CD8-positive, alpha-beta memory T cell (primary cell): ENCODE measurements at regions not wholly inside any gene's neighbourhood (a gene's known extent, or its start where the extent isn't known, plus 50 kb on each side); places are given as distances from the start of the nearest gene placed in this dataset.
"Not testable (repeated sequence)": the region's sequence is repeated elsewhere in the genome, so short reads cannot be mapped to it uniquely, and the experiment has no call there.

Source experiments
- CTCF ChIA-PET: fragments of 350-600 bp; sonication (Branson Sonifier 250); formaldehyde crosslinking; loops from one replicate; lab custom pipeline; 2021; ENCODE audit warnings: antibody characterized with exemption; lab: Charles Lee
- POLR2A ChIA-PET: fragments of 350-600 bp; sonication (Branson Sonifier 250); formaldehyde crosslinking; loops from one replicate; lab custom pipeline; 2021; ENCODE audit warnings: antibody characterized with exemption; lab: Charles Lee
- DNase-seq, 5 donors: peaks; one replicate each; pipeline versions ENCODE4 v3.0.0 to v3.0.0-alpha.2; 2020 to 2022; ENCODE audit warnings: mixed read lengths in 1 of 5
- H3K27ac ChIP-seq: one replicate; pipeline ENCODE4 v1.7.0; 2013; ENCODE audit warnings: low read depth, mild to moderate bottlenecking, low read length, moderate library complexity
- H3K27me3 ChIP-seq: 2 replicates; pipeline ENCODE4 v1.7.0; 2013; ENCODE audit warnings: low read length, mild to moderate bottlenecking; ENCODE audit not compliant: insufficient read depth, poor library complexity, severe bottlenecking
- H3K36me3 ChIP-seq: 2 replicates; pipeline ENCODE4 v1.7.0; 2013; ENCODE audit warnings: mild to moderate bottlenecking, low read length, moderate library complexity; ENCODE audit not compliant: insufficient read depth
- H3K4me1 ChIP-seq: 2 replicates; pipeline ENCODE4 v1.7.0; 2013; ENCODE audit warnings: mild to moderate bottlenecking, low read length, moderate library complexity; ENCODE audit not compliant: insufficient read depth
- H3K4me3 ChIP-seq: 2 replicates; pipeline ENCODE4 v1.7.0; 2013; ENCODE audit warnings: mild to moderate bottlenecking, low read length
- H3K9me3 ChIP-seq: 2 replicates; pipeline ENCODE4 v1.7.0; 2013; ENCODE audit warnings: mild to moderate bottlenecking, low read length
- H3K27ac Mint-ChIP-seq, 8 donors: one replicate each; pipeline ENCODE4 v1.8.0; 2020 to 2021; ENCODE audit warnings: mixed read lengths in 8 of 8, mild to moderate bottlenecking in 6 of 8, inconsistent platforms in 3 of 8, moderate library complexity in 3 of 8
- H3K27me3 Mint-ChIP-seq, 2 donors: one replicate each; pipeline ENCODE4 v1.8.0; 2020 to 2021; ENCODE audit warnings: mixed read lengths in 2 of 2, mild to moderate bottlenecking in 1 of 2, moderate library complexity in 1 of 2
- H3K36me3 Mint-ChIP-seq, 3 donors: one replicate each; pipeline ENCODE4 v1.8.0; 2020 to 2021; ENCODE audit warnings: mixed read lengths in 3 of 3, inconsistent platforms in 1 of 3, mild to moderate bottlenecking in 1 of 3
- H3K4me1 Mint-ChIP-seq, 3 donors: one replicate each; pipeline ENCODE4 v1.8.0; 2020 to 2021; ENCODE audit warnings: mixed read lengths in 3 of 3, inconsistent platforms in 1 of 3, mild to moderate bottlenecking in 1 of 3
- H3K4me3 Mint-ChIP-seq, 7 donors: one replicate each; pipeline ENCODE4 v1.8.0; 2020 to 2021; ENCODE audit warnings: mixed read lengths in 7 of 7, mild to moderate bottlenecking in 6 of 7, moderate library complexity in 4 of 7, inconsistent platforms in 2 of 7
- H3K9me3 Mint-ChIP-seq, 5 donors: one replicate each; pipeline ENCODE4 v1.8.0; 2020 to 2022; ENCODE audit warnings: mixed read lengths in 5 of 5, mild to moderate bottlenecking in 3 of 5, moderate library complexity in 2 of 5, inconsistent platforms in 1 of 5

DNA sequence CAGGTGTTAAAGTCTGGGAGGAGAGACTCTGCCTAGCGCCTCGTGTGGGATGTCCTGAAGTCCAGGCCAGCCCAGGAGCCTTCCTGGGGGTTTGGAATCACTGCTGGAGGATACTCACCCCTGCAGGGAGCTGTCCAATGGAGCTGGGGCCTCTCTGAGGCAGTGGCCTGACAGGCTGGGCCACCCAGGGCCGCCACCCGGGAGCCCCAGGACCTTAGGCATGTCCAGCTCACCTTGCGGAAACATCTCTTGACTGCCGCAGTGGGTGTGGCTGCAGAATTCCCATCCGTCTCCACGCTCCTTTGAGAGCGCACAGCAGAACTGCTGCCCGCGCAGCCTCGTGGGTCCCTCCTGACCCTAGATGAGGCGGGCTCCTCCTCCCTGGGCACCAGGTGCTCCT is 214.0 kb upstream of the SGCG start:
- H3K4me1 Mint-ChIP-seq, CTCF ChIA-PET, H3K36me3 Mint-ChIP-seq, POLR2A ChIA-PET, H3K36me3 ChIP-seq, H3K27me3 Mint-ChIP-seq, H3K9me3 Mint-ChIP-seq, H3K4me3 Mint-ChIP-seq, H3K27ac ChIP-seq, H3K27ac Mint-ChIP-seq, H3K4me1 ChIP-seq, DNase-seq, H3K27me3 ChIP-seq, H3K4me3 ChIP-seq, H3K9me3 ChIP-seq: not testable (repeated sequence)

DNA sequence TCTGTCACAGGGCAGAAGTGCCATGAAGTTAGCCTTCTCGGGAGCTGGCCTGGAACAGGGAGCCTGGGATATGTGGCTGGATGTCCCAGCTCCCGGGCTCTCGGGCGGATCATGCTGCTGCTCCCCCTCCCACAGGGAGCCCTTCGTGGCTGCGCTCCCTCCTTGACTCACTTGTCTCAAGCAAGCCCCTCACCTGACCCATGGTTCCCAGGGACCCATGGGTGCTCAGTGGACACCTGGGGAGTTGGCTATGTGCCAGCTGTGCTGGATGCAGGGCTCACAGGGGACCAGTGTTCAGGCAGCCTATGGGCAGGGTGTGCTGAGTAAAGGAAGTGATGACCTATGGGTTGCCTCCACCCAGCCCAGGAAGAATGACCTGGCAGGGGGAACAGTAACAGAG is 213.1 kb upstream of the SGCG start:
- CTCF ChIA-PET = no interaction called here
- Mint-ChIP-seq H3K4me3 (no peak overlapping the region), H3K36me3 (no peaks in the 10 kb centered on the region), H3K27ac (peak overlapping the region in 1 of 8 donors; percentile 85), H3K4me1 (no peaks in the 10 kb centered on the region), H3K9me3 (no peaks in the 10 kb centered on the region), H3K27me3 (peaks cover 0 to 2% of the 10 kb centered on the region in 2 donors)
- no peak overlapping the region for H3K4me3 ChIP-seq
- H3K36me3 ChIP-seq = no peaks in the 10 kb centered on the region
- no peaks in the 10 kb centered on the region for H3K4me1 ChIP-seq
- H3K27ac ChIP-seq = no peak overlapping the region
- POLR2A ChIA-PET = no interaction called here
- DNase-seq = no peak
- H3K27me3 ChIP-seq = no peaks in the 10 kb centered on the region
- H3K9me3 ChIP-seq = no peaks in the 10 kb centered on the region

DNA sequence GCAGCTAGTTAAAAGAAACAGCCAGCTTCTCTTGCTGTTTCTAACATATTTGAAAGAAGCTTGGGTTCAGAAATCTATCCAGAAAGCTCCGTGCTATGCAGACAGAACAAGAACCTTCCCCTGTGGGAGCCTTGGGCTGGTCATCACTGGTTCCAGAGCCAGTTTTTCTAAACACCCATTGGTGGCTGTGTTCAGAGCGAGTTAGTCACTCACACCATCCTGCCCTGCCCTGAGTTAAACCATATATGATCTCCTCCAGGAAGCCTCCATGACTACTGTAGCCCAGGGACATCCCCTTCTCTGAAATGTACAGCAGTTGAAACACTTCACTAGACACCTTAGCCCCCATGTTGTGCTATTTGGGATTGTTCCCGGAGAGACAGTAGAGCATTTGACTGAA is 200.8 kb upstream of the SGCG start:
- H3K9me3 ChIP-seq = no peaks in the 10 kb centered on the region
- Mint-ChIP-seq H3K27ac (no peak overlapping the region), H3K27me3 (peaks cover 0 to 6% of the 10 kb centered on the region in 2 donors), H3K9me3 (peaks cover 9 to 16% (median 11%) of the 10 kb centered on the region in 5 donors), H3K36me3 (no peaks in the 10 kb centered on the region), H3K4me3 (no peak overlapping the region), H3K4me1 (no peaks in the 10 kb centered on the region)
- H3K27me3 ChIP-seq = no peaks in the 10 kb centered on the region
- no peaks in the 10 kb centered on the region for H3K36me3 ChIP-seq
- ChIA-PET CTCF (no interaction called here), POLR2A (no interaction called here)
- no peak overlapping the region for H3K4me3 ChIP-seq
- H3K27ac ChIP-seq = no peak overlapping the region
- H3K4me1 ChIP-seq = no peaks in the 10 kb centered on the region
- no peak for DNase-seq

GRCh38 chr13:22980936-22981335 is 199.8 kb upstream of the SGCG start:
- H3K27ac ChIP-seq = no peak overlapping the region
- Mint-ChIP-seq H3K36me3 (no peaks in the 10 kb centered on the region), H3K4me3 (no peak overlapping the region), H3K4me1 (no peaks in the 10 kb centered on the region), H3K27ac (no peak overlapping the region), H3K27me3 (peaks cover 0 to 6% of the 10 kb centered on the region in 2 donors), H3K9me3 (peaks cover 12 to 16% (median 14%) of the 10 kb centered on the region in 5 donors)
- no peak for DNase-seq
- H3K36me3 ChIP-seq = no peaks in the 10 kb centered on the region
- H3K4me1 ChIP-seq = no peaks in the 10 kb centered on the region
- POLR2A ChIA-PET = no interaction called here
- no peaks in the 10 kb centered on the region for H3K27me3 ChIP-seq
- H3K4me3 ChIP-seq = no peak overlapping the region
- H3K9me3 ChIP-seq = no peaks in the 10 kb centered on the region
- CTCF ChIA-PET = no interaction called here

DNA sequence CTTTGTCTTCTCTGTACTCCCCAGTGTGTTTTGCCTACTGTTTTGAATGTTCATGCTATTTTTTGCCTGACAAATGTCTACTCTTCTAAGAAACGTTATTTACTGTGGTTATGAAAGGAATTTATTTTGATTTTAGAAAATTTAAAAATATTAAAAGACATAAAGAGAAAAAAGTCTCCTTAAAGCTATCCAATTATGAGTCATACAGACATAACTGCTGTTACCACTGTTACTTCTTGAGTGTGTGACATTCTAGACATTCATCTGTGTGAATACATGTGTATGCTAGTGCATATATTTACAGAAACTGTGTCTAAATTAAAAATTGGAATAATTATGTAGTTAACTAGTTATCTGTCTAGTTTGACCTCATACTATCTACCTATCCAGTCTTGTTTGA is 187.6 kb upstream of the SGCG start:
- DNase-seq = no peak
- ChIA-PET CTCF (no interaction called here), POLR2A (no interaction called here)
- Mint-ChIP-seq H3K27ac (no peak overlapping the region), H3K27me3 (no peaks in the 10 kb centered on the region), H3K9me3 (peaks cover 0 to 2% (median 0%) of the 10 kb centered on the region in 5 donors), H3K4me3 (no peak overlapping the region), H3K4me1 (no peaks in the 10 kb centered on the region), H3K36me3 (no peaks in the 10 kb centered on the region)
- Histone ChIP-seq H3K27ac (no peak overlapping the region), H3K27me3 (no peaks in the 10 kb centered on the region), H3K4me1 (no peaks in the 10 kb centered on the region), H3K9me3 (no peaks in the 10 kb centered on the region), H3K36me3 (no peaks in the 10 kb centered on the region), H3K4me3 (no peak overlapping the region)

DNA sequence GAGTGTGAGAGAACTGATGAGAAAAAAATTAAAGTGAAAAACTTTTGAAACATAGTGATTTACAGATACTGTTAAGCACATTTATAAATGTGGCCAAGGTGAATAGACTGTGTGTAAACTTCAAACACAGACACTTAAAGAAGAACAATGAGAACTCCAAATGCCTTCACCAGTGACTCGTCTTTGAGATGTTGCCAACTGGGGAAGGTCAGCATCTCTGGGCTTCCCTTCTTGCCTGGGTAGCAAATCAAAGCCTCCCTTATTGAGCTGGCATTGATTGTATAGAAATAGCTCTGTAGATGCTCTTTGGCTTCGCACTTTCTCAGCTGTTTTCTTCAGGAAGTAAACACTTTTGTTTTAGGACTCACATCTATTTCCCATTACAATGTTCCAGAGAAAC is 177.3 kb upstream of the SGCG start:
- Histone ChIP-seq H3K4me3 (no peak overlapping the region), H3K27ac (no peak overlapping the region), H3K4me1 (no peaks in the 10 kb centered on the region), H3K36me3 (no peaks in the 10 kb centered on the region), H3K9me3 (no peaks in the 10 kb centered on the region), H3K27me3 (no peaks in the 10 kb centered on the region)
- no peak overlapping the region for H3K4me3 Mint-ChIP-seq
- H3K27ac Mint-ChIP-seq = no peak overlapping the region
- no peaks in the 10 kb centered on the region for H3K36me3 Mint-ChIP-seq
- peaks cover 0 to 10% (median 2%) of the 10 kb centered on the region in 5 donors for H3K9me3 Mint-ChIP-seq
- H3K27me3 Mint-ChIP-seq = peaks cover 2 to 9% of the 10 kb centered on the region in 2 donors
- no peaks in the 10 kb centered on the region for H3K4me1 Mint-ChIP-seq
- POLR2A ChIA-PET = no interaction called here
- CTCF ChIA-PET = no interaction called here
- DNase-seq = no peak

DNA sequence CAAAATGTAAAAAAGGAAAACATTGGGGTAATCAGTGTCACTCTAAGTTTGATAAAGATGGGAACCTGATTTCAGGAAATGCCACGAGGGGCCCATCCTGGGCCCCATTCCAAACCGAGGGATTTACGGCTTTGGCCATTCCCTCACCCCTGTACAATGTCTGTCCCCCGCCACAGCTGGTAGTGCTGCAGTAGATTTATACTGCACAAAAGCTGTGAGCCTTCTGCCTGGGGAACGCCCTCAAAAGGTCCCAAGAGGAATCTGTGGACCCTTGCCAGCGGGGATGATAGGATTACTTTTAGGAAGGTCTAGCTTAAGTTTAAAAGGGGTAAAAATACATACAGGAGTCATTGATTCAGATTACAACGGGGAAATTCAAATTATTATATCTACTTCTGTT is 173.4 kb upstream of the SGCG start:
- POLR2A ChIA-PET = no interaction called here
- Histone ChIP-seq H3K27me3 (no peaks in the 10 kb centered on the region), H3K9me3 (no peaks in the 10 kb centered on the region), H3K36me3 (no peaks in the 10 kb centered on the region), H3K4me1 (no peaks in the 10 kb centered on the region), H3K4me3 (no peak overlapping the region), H3K27ac (no peak overlapping the region)
- no peaks in the 10 kb centered on the region for H3K4me1 Mint-ChIP-seq
- no peak overlapping the region for H3K27ac Mint-ChIP-seq
- no peak overlapping the region for H3K4me3 Mint-ChIP-seq
- H3K9me3 Mint-ChIP-seq = peaks cover 0 to 7% (median 2%) of the 10 kb centered on the region in 5 donors
- peaks cover 2 to 9% of the 10 kb centered on the region in 2 donors for H3K27me3 Mint-ChIP-seq
- DNase-seq = no peak
- CTCF ChIA-PET = no interaction called here
- no peaks in the 10 kb centered on the region for H3K36me3 Mint-ChIP-seq

GRCh38 chr13:23018143-23018542 is 162.6 kb upstream of the SGCG start:
- H3K27ac Mint-ChIP-seq = no peak overlapping the region
- no peaks in the 10 kb centered on the region for H3K36me3 Mint-ChIP-seq
- no peaks in the 10 kb centered on the region for H3K36me3 ChIP-seq
- no peaks in the 10 kb centered on the region for H3K4me1 ChIP-seq
- no peaks in the 10 kb centered on the region for H3K4me1 Mint-ChIP-seq
- CTCF ChIA-PET = no interaction called here
- H3K4me3 Mint-ChIP-seq = no peak overlapping the region
- H3K27me3 Mint-ChIP-seq = peaks cover 4 to 11% of the 10 kb centered on the region in 2 donors
- no peak overlapping the region for H3K4me3 ChIP-seq
- no peaks in the 10 kb centered on the region for H3K9me3 ChIP-seq
- DNase-seq = no peak
- POLR2A ChIA-PET = no interaction called here
- peaks cover 0 to 5% (median 0%) of the 10 kb centered on the region in 5 donors for H3K9me3 Mint-ChIP-seq
- H3K27ac ChIP-seq = no peak overlapping the region
- no peaks in the 10 kb centered on the region for H3K27me3 ChIP-seq
